HEK293 (cell line): ENCODE measurements at regions not wholly inside any gene's neighbourhood (a gene's known extent, or its start where the extent isn't known, plus 50 kb on each side); places are given as distances from the start of the nearest gene placed in this dataset.

Source experiments
- CTCF ChIA-PET: fragments of 350-600 bp; formaldehyde crosslinking; extraction: SDS; loops from one replicate; lab custom pipeline; 2021; ENCODE audit warnings: antibody characterized with exemption; lab: Yijun Ruan, JAX
- POLR2A ChIA-PET: fragments of 300-600 bp; formaldehyde crosslinking; extraction: SDS; loops from one replicate; lab custom pipeline; 2020; ENCODE audit warnings: antibody characterized with exemption, inconsistent platforms; lab: Yijun Ruan, JAX
- H3K27ac ChIP-seq: fragments of 200-500 bp; sonication (Bioruptor generic); 2 replicates; pipeline ENCODE4 v1.5.1; 2014; ENCODE audit warnings: low read depth, low read length, control low read depth, inconsistent platforms; ENCODE audit errors: extremely low read depth
- H3K36me3 ChIP-seq, 2 experiments: fragments of 200-500 bp in 1 of 2; sonication (Bioruptor generic) in 1 of 2; 1 replicate in 1 of 2; 2 replicates in 1 of 2; pipeline ENCODE4 v1.5.1; 2014 to 2017; ENCODE audit warnings: inconsistent platforms in 2 of 2, low read length in 2 of 2; ENCODE audit not compliant: control insufficient read depth in 2 of 2, insufficient read depth in 1 of 2
- H3K4me1 ChIP-seq: fragments of 200-500 bp; sonication (Bioruptor generic); 2 replicates; pipeline ENCODE4 v1.5.1; 2014; ENCODE audit warnings: mild to moderate bottlenecking, low read length, inconsistent platforms; ENCODE audit not compliant: control insufficient read depth, insufficient read depth
- H3K4me3 ChIP-seq: 2 replicates; pipeline ENCODE4 v1.5.1; 2011; ENCODE audit warnings: low read depth, mild to moderate bottlenecking, control low read depth, low read length, moderate library complexity
- H3K9me3 ChIP-seq: fragments of 200-500 bp; sonication (Bioruptor generic); 2 replicates; pipeline ENCODE4 v1.5.1; 2014; ENCODE audit warnings: low read depth, low read length, inconsistent platforms; ENCODE audit not compliant: control insufficient read depth, insufficient read depth
- AEBP2 ChIP-seq: fragments of 450-650 bp; formaldehyde crosslinking; IDR thresholded peaks from 2 replicates; pipeline ENCODE4 v1.5.1; 2016; ENCODE audit warnings: missing biosample characterization, missing genetic modification characterization, borderline replicate concordance
- BCL11A ChIP-seq: fragments of 450-650 bp; formaldehyde crosslinking; IDR thresholded peaks from 2 replicates; pipeline ENCODE4 v1.5.1; 2016; ENCODE audit warnings: low read depth, missing biosample characterization, missing genetic modification characterization
- KLF10 ChIP-seq: fragments of 450-650 bp; IDR thresholded peaks from 2 replicates; pipeline ENCODE4 v1.5.1; 2018; ENCODE audit warnings: missing biosample characterization, mild to moderate bottlenecking, missing genetic modification characterization
- PRDM6 ChIP-seq: fragments of 450-650 bp; formaldehyde crosslinking; IDR thresholded peaks from 2 replicates; pipeline ENCODE4 v1.5.1; 2017; ENCODE audit warnings: missing biosample characterization, missing genetic modification characterization
- SALL2 ChIP-seq: fragments of 450-650 bp; formaldehyde crosslinking; IDR thresholded peaks from 2 replicates; pipeline ENCODE4 v1.5.0; 2017; ENCODE audit warnings: missing biosample characterization, mild to moderate bottlenecking, missing genetic modification characterization, borderline replicate concordance
- SP2 ChIP-seq: fragments of 450-650 bp; formaldehyde crosslinking; IDR thresholded peaks from 2 replicates; pipeline ENCODE4 v1.5.1; 2016; ENCODE audit warnings: missing biosample characterization, missing genetic modification characterization
- WT1 ChIP-seq: fragments of 450-650 bp; formaldehyde crosslinking; IDR thresholded peaks from 2 replicates; pipeline ENCODE4 v1.5.1; 2016; ENCODE audit warnings: missing biosample characterization, missing genetic modification characterization
- ZBTB11 ChIP-seq: fragments of 450-650 bp; formaldehyde crosslinking; conservative IDR thresholded peaks from 2 replicates; pipeline ENCODE4 v1.5.1; 2016; ENCODE audit warnings: low read depth, missing biosample characterization, missing genetic modification characterization
- ZBTB8A ChIP-seq: fragments of 450-650 bp; formaldehyde crosslinking; IDR thresholded peaks from 2 replicates; pipeline ENCODE4 v1.5.1; 2016; ENCODE audit warnings: missing biosample characterization, missing genetic modification characterization
- ZFP37 ChIP-seq: fragments of 450-650 bp; formaldehyde crosslinking; IDR thresholded peaks from 2 replicates; pipeline ENCODE4 v1.5.1; 2016; ENCODE audit warnings: missing biosample characterization, missing genetic modification characterization
- ZNF214 ChIP-seq: fragments of 450-650 bp; formaldehyde crosslinking; IDR thresholded peaks from 2 replicates; pipeline ENCODE4 v1.5.1; 2017; ENCODE audit warnings: missing biosample characterization, mild to moderate bottlenecking, missing genetic modification characterization, borderline replicate concordance
- ZNF221 ChIP-seq: fragments of 450-650 bp; formaldehyde crosslinking; IDR thresholded peaks from 2 replicates; pipeline ENCODE4 v1.5.1; 2017; ENCODE audit warnings: missing biosample characterization, missing genetic modification characterization, borderline replicate concordance
- ZNF302 ChIP-seq: fragments of 450-650 bp; formaldehyde crosslinking; IDR thresholded peaks from 2 replicates; pipeline ENCODE4 v1.5.1; 2016; ENCODE audit warnings: missing biosample characterization, missing genetic modification characterization, low read depth
- ZNF501 ChIP-seq: fragments of 450-650 bp; formaldehyde crosslinking; IDR thresholded peaks from 2 replicates; pipeline ENCODE4 v1.5.1; 2016; ENCODE audit warnings: missing biosample characterization, missing genetic modification characterization
- ZNF530 ChIP-seq: fragments of 450-650 bp; formaldehyde crosslinking; IDR thresholded peaks from 2 replicates; pipeline ENCODE4 v1.5.1; 2016; ENCODE audit warnings: low read depth, missing biosample characterization, missing genetic modification characterization
- ZNF544 ChIP-seq: fragments of 450-650 bp; formaldehyde crosslinking; IDR thresholded peaks from 2 replicates; pipeline ENCODE4 v1.5.0; 2017; ENCODE audit warnings: missing biosample characterization, missing genetic modification characterization
- ZNF585B ChIP-seq: fragments of 450-650 bp; formaldehyde crosslinking; IDR thresholded peaks from 2 replicates; pipeline ENCODE4 v1.5.1; 2016; ENCODE audit warnings: missing biosample characterization, missing genetic modification characterization
- ZNF624 ChIP-seq: fragments of 450-650 bp; formaldehyde crosslinking; IDR thresholded peaks from 2 replicates; pipeline ENCODE4 v1.5.1; 2017; ENCODE audit warnings: missing biosample characterization, missing genetic modification characterization
- ZSCAN30 ChIP-seq: fragments of 450-650 bp; IDR thresholded peaks from 2 replicates; pipeline ENCODE4 v1.5.1; 2018; ENCODE audit warnings: missing biosample characterization, mild to moderate bottlenecking, missing genetic modification characterization, moderate library complexity

GRCh38 chr12:108448246-108448645 lies 66.8 kb upstream of the FICD start:
- CTCF ChIA-PET = no interaction called here

GRCh38 chr12:108447168-108447832 lies 67.8 kb upstream of the FICD start:
- Histone ChIP-seq H3K4me1 (no peaks in the 10 kb centered on the region), H3K4me3 (no peak overlapping the region), H3K36me3 (no peaks in the 10 kb centered on the region)
- POLR2A ChIA-PET = no interaction called here
- TF ChIP-seq PRDM6 (tag by site-specific recombination) = 0 out of 2 replicates have a peak, but pooled peaks have one; percentile 27
- TF ChIP-seq WT1 (tag by site-specific recombination) = peak; percentile 48
- TF ChIP-seq KLF10 (tag by site-specific recombination) = no peak
- no peak for TF ChIP-seq BCL11A
- TF ChIP-seq, all 188 proteins: peak for 2
- Histone ChIP-seq H3K27ac (no peak overlapping the region), H3K9me3 (no peaks in the 10 kb centered on the region)
- CTCF ChIA-PET = no interaction called here

More at GRCh38 chr12:108448246-108448645, 66.8 kb upstream of the FICD start:
- POLR2A ChIA-PET = no interaction called here
- no peak overlapping the region for H3K27ac ChIP-seq
- no peak overlapping the region for H3K4me3 ChIP-seq
- no peaks in the 10 kb centered on the region for H3K9me3 ChIP-seq
- TF ChIP-seq ZNF214 (tag by site-specific recombination) (no peak), ZFP37 (tag by site-specific recombination) (no peak), ZNF544 (no peak), ZNF585B (tag by site-specific recombination) (no peak), ZNF624 (no peak), ZNF530 (tag by site-specific recombination) (no peak), ZBTB8A (tag by site-specific recombination) (no peak)
- no peaks in the 10 kb centered on the region for H3K36me3 ChIP-seq
- no peaks in the 10 kb centered on the region for H3K4me1 ChIP-seq

GRCh38 chr12:108446766-108447165 lies 68.3 kb upstream of the FICD start:
- Histone ChIP-seq H3K4me1 (no peaks in the 10 kb centered on the region), H3K9me3 (no peaks in the 10 kb centered on the region), H3K27ac (no peak overlapping the region), H3K4me3 (no peak overlapping the region), H3K36me3 (no peaks in the 10 kb centered on the region)
- no peak for TF ChIP-seq ZNF221 (tag by site-specific recombination)
- TF ChIP-seq ZSCAN30 = no peak
- TF ChIP-seq AEBP2 = no peak
- TF ChIP-seq SP2 = no peak
- TF ChIP-seq SALL2 = no peak
- TF ChIP-seq ZBTB11 (tag by site-specific recombination) = no peak
- no peak for TF ChIP-seq ZNF302 (tag by site-specific recombination)
- no peak for TF ChIP-seq ZNF501
- CTCF ChIA-PET = no interaction called here
- POLR2A ChIA-PET = no interaction called here
